NCI-H748 treated with DMSO at 0.1 percent for 48 hours (cell line): ENCODE measurements at regions not wholly inside any gene's neighbourhood (a gene's known extent, or its start where the extent isn't known, plus 50 kb on each side); places are given as distances from the start of the nearest gene placed in this dataset.
"Not testable (repeated sequence)": the region's sequence is repeated elsewhere in the genome, so short reads cannot be mapped to it uniquely, and the experiment has no call there.

Experiments
- DNase-seq: peaks from one replicate; lab custom pipeline; 2025; lab: John Stamatoyannopoulos, UW

DNA sequence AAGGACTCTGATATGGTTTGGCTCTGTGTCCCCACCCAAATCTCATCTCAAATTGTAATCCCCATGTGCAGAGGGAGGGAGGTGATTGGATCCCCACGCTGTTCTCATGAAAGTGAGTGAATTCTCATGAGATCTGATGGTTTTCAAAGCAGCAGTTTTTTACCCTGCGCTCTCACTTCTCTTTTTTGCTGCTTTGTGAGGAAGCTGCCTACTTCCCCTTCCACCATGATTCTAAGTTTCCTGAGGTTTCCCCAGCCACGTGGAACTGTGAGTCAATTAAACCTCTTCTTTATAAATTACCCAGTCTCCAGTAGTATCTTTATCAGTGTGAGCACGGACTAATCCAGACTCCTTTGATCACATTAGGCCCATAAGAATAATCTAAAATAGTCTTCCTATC is 719.7 kb upstream of the CDH8 start:
- DNase-seq = no peak

GRCh38 chr16:62752854-62753253 is 716.6 kb upstream of the CDH8 start:
- no peak for DNase-seq

- no peak for DNase-seq
Measured at GRCh38 chr16:62751218-62751617, 715.0 kb upstream of the CDH8 start.

DNA sequence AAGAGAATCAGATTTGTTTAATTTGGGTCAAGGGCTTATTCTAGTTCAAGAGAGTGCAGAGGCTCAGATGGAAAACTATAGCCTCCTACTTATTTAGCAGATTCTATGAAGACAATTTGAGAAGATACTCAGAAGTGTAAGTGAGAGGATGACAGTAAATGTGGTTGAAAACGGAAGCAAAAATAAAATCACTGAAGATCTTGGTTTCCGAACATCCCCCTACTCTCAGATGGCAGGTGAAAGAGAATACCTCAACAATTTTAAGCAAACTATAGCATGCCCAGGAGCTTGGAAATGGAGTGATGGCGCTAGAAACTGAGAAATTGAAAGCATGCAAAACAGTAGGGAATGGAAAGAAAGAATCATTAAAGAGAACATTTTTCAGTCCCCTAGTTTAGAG is 705.5 kb upstream of the CDH8 start:
- DNase-seq = no peak

DNA sequence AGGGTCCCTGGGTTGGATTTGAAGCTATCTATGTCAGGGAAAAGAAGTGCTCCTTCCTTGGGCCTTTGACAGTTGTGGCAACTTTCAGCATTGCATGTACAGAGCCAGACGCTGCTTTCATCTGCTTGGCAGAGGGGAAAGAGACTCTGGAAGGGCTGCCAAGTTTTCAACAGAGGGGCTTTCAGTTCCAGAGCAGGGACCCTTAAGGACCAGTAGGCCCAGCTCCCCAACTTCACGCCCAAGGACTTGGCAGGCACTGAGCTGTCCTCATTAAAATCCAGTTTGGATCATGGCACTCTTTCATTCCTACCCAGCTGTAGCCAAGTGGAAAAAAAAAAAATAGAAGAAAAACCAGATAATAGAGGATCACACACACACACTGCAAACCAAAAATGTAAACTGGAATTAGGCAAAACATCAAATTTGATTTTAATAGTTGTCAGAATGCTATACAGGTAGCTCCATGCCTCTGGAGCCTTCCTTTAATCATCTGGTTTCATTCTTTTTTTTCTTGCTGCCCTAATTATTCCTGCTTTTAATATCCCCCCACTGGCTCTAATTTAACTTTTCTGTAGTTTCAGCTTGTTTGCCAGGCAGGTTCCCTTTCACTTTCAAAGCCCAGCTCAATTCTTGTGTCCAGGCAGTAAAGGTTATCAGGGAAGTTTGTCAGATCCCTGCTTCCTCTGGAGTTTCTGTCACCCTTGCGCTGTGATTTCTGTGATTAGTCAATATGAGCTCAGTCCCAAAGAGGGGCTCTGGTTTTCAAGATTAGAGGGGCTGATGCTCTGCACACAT is 702.6 kb upstream of the CDH8 start:
- no peak for DNase-seq

GRCh38 chr16:62732092-62732491 is 695.9 kb upstream of the CDH8 start:
- DNase-seq = no peak

DNA sequence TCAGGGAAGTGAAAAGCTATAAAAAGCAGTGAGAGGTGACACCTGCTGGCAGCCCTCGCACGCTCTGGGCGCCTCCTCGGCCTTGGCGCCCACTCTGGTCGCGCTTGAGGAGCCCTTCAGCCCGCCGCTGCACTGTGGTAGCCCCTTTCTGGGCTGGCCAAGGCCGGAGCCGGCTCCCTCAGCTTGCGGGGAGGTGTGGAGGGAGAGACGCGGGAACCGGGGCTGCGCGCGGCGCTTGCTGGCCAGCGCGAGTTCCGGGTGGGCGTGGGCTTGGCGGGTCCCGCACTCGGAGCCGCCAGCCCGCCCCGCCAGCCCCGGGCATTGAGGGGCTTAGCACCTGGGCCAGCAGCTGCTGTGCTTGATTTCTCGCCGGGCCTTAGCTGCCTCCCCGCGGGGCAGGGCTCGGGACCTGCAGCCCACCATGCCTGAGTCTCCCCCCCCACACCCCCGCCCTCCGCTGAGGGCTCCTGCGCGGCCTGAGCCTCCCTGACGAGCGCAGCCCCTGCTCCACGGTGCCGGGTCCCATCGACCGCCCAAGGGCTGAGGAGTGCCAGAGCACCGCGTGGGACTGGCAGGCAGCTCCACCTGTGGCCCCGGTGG is 688.5 kb upstream of the CDH8 start:
- DNase-seq = not testable (repeated sequence)

DNA sequence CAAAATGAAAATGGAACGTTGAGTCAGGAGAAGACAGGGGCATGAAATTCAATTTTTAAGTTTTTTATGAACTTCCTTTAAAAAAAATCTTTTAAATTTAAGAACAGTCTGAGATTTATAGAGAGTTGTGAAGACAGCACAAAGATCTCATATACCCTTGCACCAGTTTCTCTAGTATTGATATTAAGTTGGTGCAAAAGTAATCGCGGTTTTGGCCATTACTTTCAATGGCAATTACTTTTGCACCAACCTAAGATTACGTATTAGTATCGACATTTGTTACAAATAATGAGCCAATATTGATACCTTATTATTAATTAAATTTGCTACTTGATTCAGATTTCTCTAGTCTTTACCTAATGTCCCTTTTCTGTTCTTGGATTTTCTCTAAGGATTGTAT is 684.4 kb upstream of the CDH8 start:
- DNase-seq = no peak

- no peak for DNase-seq
Measured at GRCh38 chr16:62717026-62717425, 680.8 kb upstream of the CDH8 start.

- no peak for DNase-seq
Measured at GRCh38 chr16:62715701-62716100, 679.5 kb upstream of the CDH8 start.

DNA sequence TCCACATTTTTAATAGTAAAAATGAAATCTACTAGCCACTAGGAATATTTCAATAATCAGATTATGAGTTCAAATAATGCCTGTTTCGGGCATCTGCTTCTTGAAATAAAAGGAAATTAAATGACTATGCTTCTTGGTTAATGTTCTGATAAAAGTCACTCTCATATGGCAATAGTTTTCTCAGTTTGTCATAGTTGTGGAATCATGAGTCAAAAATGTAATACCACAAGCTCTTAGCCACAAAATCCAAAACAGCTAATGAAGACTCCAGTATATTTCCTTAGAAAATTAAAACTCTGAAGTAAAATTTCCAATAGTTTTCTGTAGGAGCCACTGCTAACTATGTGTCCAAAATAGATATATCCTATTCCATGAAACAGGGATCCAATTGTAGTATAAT is 676.3 kb upstream of the CDH8 start:
- DNase-seq = no peak

DNA sequence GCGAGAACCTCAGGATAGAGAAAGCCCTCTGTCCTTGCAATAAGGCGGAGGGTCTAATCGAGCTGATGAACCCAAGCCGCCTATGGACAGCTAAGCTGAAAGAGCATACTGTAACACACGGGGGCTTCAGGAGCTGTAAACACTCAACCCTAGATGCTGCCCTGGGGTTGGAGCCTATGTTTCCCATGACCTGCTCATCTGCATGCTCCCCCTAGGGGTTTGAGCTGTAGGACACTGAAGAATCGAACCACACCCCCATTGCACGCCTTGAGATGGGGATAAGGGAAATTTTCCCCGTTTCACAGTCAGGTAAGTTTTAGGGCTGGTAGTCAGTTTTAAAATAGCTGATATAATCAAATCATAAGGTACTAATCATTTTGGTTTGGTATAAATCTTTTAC is 675.6 kb upstream of the CDH8 start:
- DNase-seq = no peak

DNA sequence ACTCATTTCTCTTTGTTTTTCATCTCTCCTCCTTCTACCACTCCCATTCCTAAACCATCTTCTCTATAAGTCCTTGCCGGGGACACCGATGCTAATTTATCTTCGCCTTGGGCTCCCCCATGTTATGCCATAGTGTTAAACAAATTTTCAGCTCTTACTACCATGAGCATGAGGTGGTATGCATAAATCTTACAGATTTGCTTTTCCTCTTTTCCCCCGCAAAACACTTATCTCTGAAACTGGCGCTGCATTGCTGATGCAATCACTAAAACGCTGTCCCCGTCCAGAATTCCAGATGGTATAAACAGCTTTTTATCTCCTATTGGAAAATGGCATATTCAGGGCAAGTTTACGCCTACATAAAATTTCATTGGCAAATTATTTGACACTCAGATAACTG is 673.6 kb upstream of the CDH8 start:
- no peak for DNase-seq

- DNase-seq = no peak
Measured at GRCh38 chr16:62701426-62701825, 665.2 kb upstream of the CDH8 start.

DNA sequence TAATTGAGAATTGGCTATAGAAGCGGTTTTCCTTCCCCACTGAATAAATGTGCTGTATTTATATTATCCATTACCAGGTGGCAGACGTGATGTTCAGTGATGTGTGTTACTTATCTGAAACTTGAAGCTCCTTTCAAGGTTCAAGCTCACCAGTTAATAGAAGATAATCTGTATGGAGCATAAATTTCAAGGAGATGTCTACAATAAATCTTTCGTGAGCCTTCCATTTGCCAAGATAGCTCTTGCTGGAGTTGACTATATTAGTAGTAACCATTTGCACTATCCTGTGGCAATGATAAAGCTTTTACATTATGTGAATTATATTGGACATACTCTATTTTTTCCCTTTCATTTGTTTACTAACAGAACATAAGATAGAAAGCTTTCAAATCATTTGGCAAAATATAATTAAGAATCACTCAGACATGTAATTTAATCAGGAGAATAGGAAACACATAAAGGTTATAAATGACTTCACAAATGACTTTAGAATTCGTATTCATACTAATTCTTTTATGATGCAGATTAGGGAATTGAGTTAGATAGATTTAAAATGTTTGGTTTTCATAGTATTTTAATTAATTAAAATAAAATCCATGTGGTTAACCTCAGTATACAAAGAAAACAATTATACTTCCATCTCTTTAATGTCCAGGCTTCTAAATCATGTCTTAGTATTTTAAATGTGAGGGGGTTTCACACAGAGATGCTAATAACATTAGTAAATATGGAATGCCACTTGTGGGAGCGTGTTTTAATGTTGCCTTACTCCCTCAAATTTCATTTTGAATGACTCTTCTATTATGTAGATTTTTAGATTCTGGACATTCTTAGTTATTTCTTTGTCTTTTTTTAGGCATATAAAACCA is 664.4 kb upstream of the CDH8 start:
- DNase-seq = no peak

DNA sequence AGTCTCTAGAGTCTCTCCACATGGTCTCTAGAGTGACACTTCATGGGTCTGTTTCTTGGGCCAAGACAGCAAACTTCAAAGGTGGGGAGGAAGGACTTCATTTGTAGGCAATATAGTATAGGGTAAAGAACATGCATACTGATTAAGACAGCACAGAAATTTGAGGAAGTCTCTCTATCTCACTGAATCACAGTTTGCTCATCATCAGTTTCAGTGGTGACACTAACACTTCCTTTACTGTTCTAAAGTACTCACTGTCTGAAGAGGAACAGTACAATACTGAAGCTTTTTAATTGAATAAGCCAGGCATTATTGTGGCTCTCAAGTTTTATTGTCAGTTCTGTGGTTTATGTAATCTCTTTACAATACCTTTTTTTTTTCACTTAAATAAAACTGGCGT is 656.4 kb upstream of the CDH8 start:
- no peak for DNase-seq

GRCh38 chr16:62681819-62682218 is 645.6 kb upstream of the CDH8 start:
- no peak for DNase-seq

GRCh38 chr16:62678796-62679195 is 642.6 kb upstream of the CDH8 start:
- DNase-seq = no peak

- no peak for DNase-seq
Measured at GRCh38 chr16:62676306-62676705, 640.1 kb upstream of the CDH8 start.

- DNase-seq = no peak
Measured at GRCh38 chr16:62665269-62665668, 629.0 kb upstream of the CDH8 start.

DNA sequence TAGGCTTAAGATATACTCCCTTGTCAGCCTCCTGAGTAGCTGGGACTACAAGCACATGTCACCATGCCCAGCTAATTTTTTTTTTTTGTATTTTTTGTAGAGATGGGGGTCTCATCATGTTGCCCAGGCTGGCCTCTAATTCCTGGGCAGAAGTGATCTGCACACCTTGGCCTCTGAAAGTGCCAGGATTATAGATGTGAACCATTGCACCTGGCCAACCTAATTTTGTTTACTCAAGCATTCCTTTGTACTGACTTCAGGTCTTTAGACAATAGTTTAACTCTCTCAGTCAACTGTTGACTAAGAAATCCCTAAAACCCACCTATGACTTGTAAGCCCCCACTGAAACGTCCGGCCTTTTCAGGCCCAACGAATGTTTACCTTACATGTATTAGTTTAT is 628.3 kb upstream of the CDH8 start:
- no peak for DNase-seq

GRCh38 chr16:62661435-62661834 is 625.2 kb upstream of the CDH8 start:
- DNase-seq = no peak

- no peak for DNase-seq
Measured at GRCh38 chr16:62657116-62657515, 620.9 kb upstream of the CDH8 start.
